Bronchial epithelial cell (primary cell): ENCODE measurements at regions not wholly inside any gene's neighbourhood (a gene's known extent, or its start where the extent isn't known, plus 50 kb on each side); places are given as distances from the start of the nearest gene placed in this dataset.

ENCODE experiments used
- DNase-seq: peaks from one replicate; pipeline ENCODE4 v3.0.0-alpha.2; 2010; ENCODE audit warnings: low read depth
- FAIRE-seq: peaks from 2 replicates; lab custom pipeline; 2011; peaks lifted over from hg19 to GRCh38; lab: Jason Lieb, UNC
- H3K27me3 ChIP-seq: 2 replicates; pipeline ENCODE4 v1.5.1; 2011; ENCODE audit warnings: low read length; ENCODE audit not compliant: control insufficient read depth, insufficient read depth
- H3K36me3 ChIP-seq: 2 replicates; pipeline ENCODE4 v1.5.1; 2011; ENCODE audit warnings: low read length; ENCODE audit not compliant: control insufficient read depth, insufficient read depth
- H3K4me3 ChIP-seq: 2 replicates; pipeline ENCODE4 v1.5.1; 2011; ENCODE audit warnings: mild to moderate bottlenecking, low read depth, low read length, control low read depth
- TF ChIP-seq, protein P1 (sequence below): IDR thresholded peaks from 2 replicates; pipeline ENCODE4 v1.5.1; 2011; ENCODE audit warnings: mild to moderate bottlenecking, moderate library complexity, low read length, control low read depth, inconsistent platforms; ENCODE audit not compliant: insufficient read depth, severe bottlenecking

DNA sequence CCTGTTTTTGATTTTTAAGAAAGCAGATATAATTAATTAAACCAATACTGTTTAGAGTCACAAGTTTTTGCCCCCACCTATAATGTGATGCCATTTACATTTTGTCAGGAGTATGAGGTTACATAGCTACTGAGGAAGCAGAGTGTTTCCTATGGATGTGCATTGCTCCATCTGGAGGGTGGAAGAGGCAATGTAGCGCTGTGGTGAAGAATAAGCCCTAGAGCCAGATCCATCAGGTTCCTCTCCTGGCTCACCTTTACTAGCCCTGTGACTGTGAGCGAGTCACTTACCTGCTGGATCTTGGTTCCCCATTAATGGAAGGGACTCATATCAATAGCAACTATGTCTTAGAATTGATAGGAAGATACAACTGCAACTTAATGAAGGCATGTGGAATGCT is 216.0 kb downstream of the GPAM start:
- H3K36me3 ChIP-seq = no peaks in the 10 kb centered on the region
- DNase-seq = peak; percentile 1
- H3K27me3 ChIP-seq = no peaks in the 10 kb centered on the region
- no peak for FAIRE-seq
- TF ChIP-seq, protein P1, sequence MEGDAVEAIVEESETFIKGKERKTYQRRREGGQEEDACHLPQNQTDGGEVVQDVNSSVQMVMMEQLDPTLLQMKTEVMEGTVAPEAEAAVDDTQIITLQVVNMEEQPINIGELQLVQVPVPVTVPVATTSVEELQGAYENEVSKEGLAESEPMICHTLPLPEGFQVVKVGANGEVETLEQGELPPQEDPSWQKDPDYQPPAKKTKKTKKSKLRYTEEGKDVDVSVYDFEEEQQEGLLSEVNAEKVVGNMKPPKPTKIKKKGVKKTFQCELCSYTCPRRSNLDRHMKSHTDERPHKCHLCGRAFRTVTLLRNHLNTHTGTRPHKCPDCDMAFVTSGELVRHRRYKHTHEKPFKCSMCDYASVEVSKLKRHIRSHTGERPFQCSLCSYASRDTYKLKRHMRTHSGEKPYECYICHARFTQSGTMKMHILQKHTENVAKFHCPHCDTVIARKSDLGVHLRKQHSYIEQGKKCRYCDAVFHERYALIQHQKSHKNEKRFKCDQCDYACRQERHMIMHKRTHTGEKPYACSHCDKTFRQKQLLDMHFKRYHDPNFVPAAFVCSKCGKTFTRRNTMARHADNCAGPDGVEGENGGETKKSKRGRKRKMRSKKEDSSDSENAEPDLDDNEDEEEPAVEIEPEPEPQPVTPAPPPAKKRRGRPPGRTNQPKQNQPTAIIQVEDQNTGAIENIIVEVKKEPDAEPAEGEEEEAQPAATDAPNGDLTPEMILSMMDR = no peak
- H3K4me3 ChIP-seq = no peak overlapping the region

DNA sequence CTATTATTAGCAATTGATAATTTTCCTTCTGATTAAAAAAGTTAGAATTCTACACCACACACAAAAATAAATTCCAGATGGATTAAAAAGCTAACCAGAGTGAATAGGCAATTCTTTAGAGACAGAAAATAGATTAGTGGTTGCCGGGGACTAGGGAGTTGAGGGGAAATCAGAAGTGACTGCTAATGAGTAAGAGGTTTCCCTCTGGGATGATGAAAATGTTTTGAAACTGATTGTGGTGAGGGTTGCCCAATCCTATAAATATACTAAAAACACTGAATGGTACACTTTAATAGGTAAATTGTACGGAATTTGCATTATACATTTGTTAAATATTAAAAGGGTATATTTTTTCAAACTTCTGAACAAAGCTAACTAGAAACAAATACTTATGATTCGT is 214.9 kb downstream of the GPAM start:
- FAIRE-seq (no peak), DNase-seq (no peak)
- Histone ChIP-seq H3K4me3 (no peak overlapping the region), H3K36me3 (no peaks in the 10 kb centered on the region), H3K27me3 (no peaks in the 10 kb centered on the region)
- TF ChIP-seq, protein P1 = no peak

DNA sequence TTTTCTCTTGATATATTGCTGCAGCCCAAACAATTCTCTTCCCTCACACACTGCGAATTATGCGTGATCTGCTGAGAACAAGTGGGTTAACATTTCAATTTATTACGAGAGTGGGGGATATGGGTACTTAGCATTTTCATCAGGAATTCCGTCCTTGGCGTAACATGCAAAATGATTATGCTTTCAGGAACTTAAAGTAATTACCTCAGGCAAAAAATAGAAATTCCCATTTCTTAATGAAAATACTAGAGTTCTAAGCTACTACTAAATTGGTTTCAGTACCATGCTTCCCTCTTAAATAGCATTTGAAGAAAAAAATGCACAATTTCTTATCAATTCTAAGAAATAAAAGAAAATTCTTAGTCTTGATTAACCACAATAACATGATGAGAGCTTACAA is 213.5 kb downstream of the GPAM start:
- Histone ChIP-seq H3K27me3 (no peaks in the 10 kb centered on the region), H3K36me3 (no peaks in the 10 kb centered on the region), H3K4me3 (no peak overlapping the region)
- TF ChIP-seq, protein P1 = no peak
- DNase-seq (no peak), FAIRE-seq (no peak)

DNA sequence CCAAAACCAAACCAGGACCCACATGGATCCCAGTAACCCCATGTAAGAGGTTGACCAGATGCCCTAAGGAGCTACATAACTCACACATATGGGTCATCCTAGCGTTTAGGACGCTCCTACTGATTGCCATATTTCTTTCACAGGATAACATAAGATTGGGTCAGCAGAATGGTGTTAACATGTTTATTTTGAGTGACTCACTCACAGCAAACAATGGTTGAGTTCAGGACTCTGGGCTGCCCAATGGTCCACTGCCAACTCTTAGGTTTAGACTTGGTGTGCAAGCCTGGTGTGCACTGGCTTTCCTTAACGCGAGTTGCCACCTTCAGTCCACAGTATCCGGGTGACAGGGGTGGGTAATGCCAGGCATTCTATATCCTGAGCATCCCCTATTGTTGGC is 211.5 kb downstream of the GPAM start:
- Histone ChIP-seq H3K4me3 (no peak overlapping the region), H3K36me3 (no peaks in the 10 kb centered on the region), H3K27me3 (no peaks in the 10 kb centered on the region)
- FAIRE-seq (no peak), DNase-seq (no peak)
- TF ChIP-seq, protein P1 = no peak

DNA sequence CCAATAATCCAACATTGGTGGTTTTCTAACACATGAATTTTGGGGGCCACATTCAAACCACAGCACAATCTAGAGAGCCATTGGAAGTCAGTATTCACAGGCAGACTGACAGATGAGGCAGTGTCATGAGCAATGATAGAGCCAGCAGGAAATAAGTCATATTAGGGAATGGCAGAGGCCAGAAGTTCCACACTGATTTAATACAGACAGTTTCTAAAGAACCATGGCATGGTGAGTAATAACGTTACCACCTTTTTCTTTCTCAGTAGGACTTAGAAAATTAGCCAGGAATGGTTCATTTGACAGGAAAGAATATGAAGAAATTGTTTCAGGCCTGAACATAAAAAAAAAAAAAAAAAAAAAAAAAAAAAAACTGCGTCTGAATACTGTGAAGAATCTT is 210.3 kb downstream of the GPAM start:
- Histone ChIP-seq H3K4me3 (no peak overlapping the region), H3K36me3 (no peaks in the 10 kb centered on the region), H3K27me3 (no peaks in the 10 kb centered on the region)
- FAIRE-seq (no peak), DNase-seq (peak; percentile 3)
- TF ChIP-seq, protein P1 = no peak

DNA sequence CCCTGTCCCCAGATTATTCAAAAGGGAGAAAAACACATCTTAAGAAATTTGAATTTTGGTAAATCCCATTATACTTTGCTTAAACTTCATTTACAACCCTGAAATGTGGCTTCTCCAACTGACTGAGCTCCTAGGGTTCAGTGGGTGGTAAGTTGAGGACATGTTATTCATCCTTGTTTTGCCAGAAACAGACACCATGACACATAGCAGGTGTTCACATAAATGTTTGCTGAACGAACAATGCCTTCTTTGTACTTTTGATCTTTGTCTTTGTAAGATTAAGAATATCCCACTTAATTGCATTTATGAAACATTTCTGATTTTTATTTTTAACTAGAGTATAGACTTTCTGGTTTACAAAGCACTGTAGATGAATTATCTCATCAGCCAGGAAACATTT is 209.7 kb downstream of the GPAM start:
- no peak for FAIRE-seq
- TF ChIP-seq, protein P1 = no peak
- DNase-seq = no peak

More for the DNA sequence above, 209.7 kb downstream of the GPAM start:
- Histone ChIP-seq H3K4me3 (no peak overlapping the region), H3K36me3 (no peaks in the 10 kb centered on the region), H3K27me3 (no peaks in the 10 kb centered on the region)
